Liver (tissue), 8 donors: ENCODE measurements at regions not wholly inside any gene's neighbourhood (a gene's known extent, or its start where the extent isn't known, plus 50 kb on each side); places are given as distances from the start of the nearest gene placed in this dataset.

Experiments
- DNase-seq: peaks from one replicate; pipeline ENCODE4 v3.0.0-alpha.2; 2017; ENCODE audit warnings: low spot score
- H3K27ac ChIP-seq, 2 donors: one replicate each; pipeline ENCODE4 v1.7.0; 2013; ENCODE audit warnings: inconsistent platforms in 2 of 2, low read length in 2 of 2, control low read depth in 1 of 2, low read depth in 1 of 2, mild to moderate bottlenecking in 1 of 2
- H3K27me3 ChIP-seq, 4 donors: one replicate each; pipeline versions ENCODE4 v1.6.1 to v1.7.0; 2013; ENCODE audit warnings: low read length in 3 of 4, inconsistent platforms in 1 of 4, mild to moderate bottlenecking in 1 of 4, moderate library complexity in 1 of 4; ENCODE audit not compliant: control insufficient read depth in 4 of 4, insufficient read depth in 4 of 4
- H3K36me3 ChIP-seq, 4 donors: one replicate each; pipeline versions ENCODE4 v1.6.1 to v1.7.0; 2013; ENCODE audit warnings: low read length in 3 of 4, mild to moderate bottlenecking in 3 of 4, low read depth in 1 of 4, moderate library complexity in 1 of 4; ENCODE audit not compliant: control insufficient read depth in 4 of 4, insufficient read depth in 3 of 4
- H3K4me1 ChIP-seq, 4 donors: one replicate each; pipeline versions ENCODE4 v1.6.1 to v1.7.0; 2013; ENCODE audit warnings: low read length in 3 of 4, mild to moderate bottlenecking in 3 of 4, moderate library complexity in 1 of 4; ENCODE audit not compliant: control insufficient read depth in 4 of 4, insufficient read depth in 4 of 4
- H3K4me3 ChIP-seq, 3 donors: one replicate each; pipeline versions ENCODE4 v1.6.1 to v1.7.0; 2013; ENCODE audit warnings: low read length in 3 of 3, control low read depth in 1 of 3, low read depth in 1 of 3, mild to moderate bottlenecking in 1 of 3
- H3K9ac ChIP-seq, 2 donors: one replicate each; pipeline ENCODE4 v1.7.0; 2013; ENCODE audit warnings: low read length in 2 of 2, mild to moderate bottlenecking in 2 of 2, moderate library complexity in 2 of 2, control low read depth in 1 of 2, low read depth in 1 of 2
- H3K9me3 ChIP-seq, 4 donors: one replicate each; pipeline versions ENCODE4 v1.6.1 to v1.7.0; 2013; ENCODE audit warnings: low read length in 3 of 4; ENCODE audit not compliant: control insufficient read depth in 4 of 4
- EGR1 ChIP-seq, 2 donors: IDR thresholded peaks; 2 replicates each; pipeline ENCODE4 v1.6.1; 2016 to 2018; ENCODE audit warnings: antibody characterized with exemption in 2 of 2, low read depth in 2 of 2
- FOXA2 ChIP-seq: IDR thresholded peaks from 2 replicates; pipeline ENCODE4 v1.6.1; 2016; ENCODE audit warnings: antibody characterized with exemption
- GABPA ChIP-seq, 2 donors: IDR thresholded peaks in 1 of 2; conservative IDR thresholded peaks in 1 of 2; 2 replicates each; pipeline ENCODE4 v1.6.1; 2016; ENCODE audit warnings: antibody characterized with exemption in 2 of 2, mild to moderate bottlenecking in 1 of 2, moderate library complexity in 1 of 2
- HNF4A ChIP-seq, 2 donors: conservative IDR thresholded peaks; 2 replicates each; pipeline ENCODE4 v1.6.1; 2016; ENCODE audit warnings: antibody characterized with exemption in 2 of 2, mild to moderate bottlenecking in 2 of 2
- HNF4G ChIP-seq: IDR thresholded peaks from 2 replicates; pipeline ENCODE4 v1.6.1; 2016; ENCODE audit warnings: antibody characterized with exemption
- JUND ChIP-seq, 2 donors: IDR thresholded peaks; 2 replicates each; pipeline ENCODE4 v1.6.1; 2016; ENCODE audit warnings: antibody characterized with exemption in 2 of 2
- NR2F2 ChIP-seq: IDR thresholded peaks from 2 replicates; pipeline ENCODE4 v1.6.1; 2016; ENCODE audit warnings: antibody characterized with exemption
- RAD21 ChIP-seq, 2 donors: IDR thresholded peaks; 2 replicates each; pipeline ENCODE4 v1.6.1; 2016; ENCODE audit warnings: antibody characterized with exemption in 2 of 2, mild to moderate bottlenecking in 2 of 2
- RXRA ChIP-seq, 2 donors: IDR thresholded peaks; 2 replicates each; pipeline ENCODE4 v1.6.1; 2017 to 2018; ENCODE audit warnings: antibody characterized with exemption in 2 of 2, mild to moderate bottlenecking in 1 of 2
- SP1 ChIP-seq: IDR thresholded peaks from 2 replicates; pipeline ENCODE4 v1.6.1; 2018; ENCODE audit warnings: antibody characterized with exemption, mild to moderate bottlenecking
- TAF1 ChIP-seq: conservative IDR thresholded peaks from 2 replicates; pipeline ENCODE4 v1.6.1; 2016; ENCODE audit warnings: antibody characterized with exemption, mild to moderate bottlenecking
- YY1 ChIP-seq: IDR thresholded peaks from 2 replicates; pipeline ENCODE4 v1.6.1; 2016; ENCODE audit warnings: antibody characterized with exemption, mild to moderate bottlenecking
- whole genome bisulfite sequencing: extraction: QIAGEN DNeasy Blood & Tissue Kit; methylation state at CpG from one replicate; pipeline ENCODE4 v1.1.7; 2013; 5-methylcytosine and 5-hydroxymethylcytosine counted together
- TF ChIP-seq, protein P1 (sequence below): IDR thresholded peaks from 2 replicates; pipeline ENCODE4 v1.6.1; 2016; ENCODE audit warnings: antibody characterized with exemption
- TF ChIP-seq, protein P2 (sequence below): IDR thresholded peaks from 2 replicates; pipeline ENCODE4 v1.6.1; 2016; ENCODE audit warnings: antibody characterized with exemption, mild to moderate bottlenecking
- TF ChIP-seq, protein P3 (sequence below): IDR thresholded peaks from 2 replicates; pipeline ENCODE4 v1.6.1; 2016; ENCODE audit warnings: antibody characterized with exemption
- TF ChIP-seq, protein P4 (sequence below): fragments of 150-350 bp; IDR thresholded peaks from 2 replicates; pipeline ENCODE4 v1.5.1; 2017; ENCODE audit warnings: improper control_type of control experiment, low read depth, low read length; ENCODE audit not compliant: missing input control
- donor health status: healthy.
- donor health status: healthy.
- donor health status: healthy.
- donor health status: healthy.
- donor health status: healthy.

DNA sequence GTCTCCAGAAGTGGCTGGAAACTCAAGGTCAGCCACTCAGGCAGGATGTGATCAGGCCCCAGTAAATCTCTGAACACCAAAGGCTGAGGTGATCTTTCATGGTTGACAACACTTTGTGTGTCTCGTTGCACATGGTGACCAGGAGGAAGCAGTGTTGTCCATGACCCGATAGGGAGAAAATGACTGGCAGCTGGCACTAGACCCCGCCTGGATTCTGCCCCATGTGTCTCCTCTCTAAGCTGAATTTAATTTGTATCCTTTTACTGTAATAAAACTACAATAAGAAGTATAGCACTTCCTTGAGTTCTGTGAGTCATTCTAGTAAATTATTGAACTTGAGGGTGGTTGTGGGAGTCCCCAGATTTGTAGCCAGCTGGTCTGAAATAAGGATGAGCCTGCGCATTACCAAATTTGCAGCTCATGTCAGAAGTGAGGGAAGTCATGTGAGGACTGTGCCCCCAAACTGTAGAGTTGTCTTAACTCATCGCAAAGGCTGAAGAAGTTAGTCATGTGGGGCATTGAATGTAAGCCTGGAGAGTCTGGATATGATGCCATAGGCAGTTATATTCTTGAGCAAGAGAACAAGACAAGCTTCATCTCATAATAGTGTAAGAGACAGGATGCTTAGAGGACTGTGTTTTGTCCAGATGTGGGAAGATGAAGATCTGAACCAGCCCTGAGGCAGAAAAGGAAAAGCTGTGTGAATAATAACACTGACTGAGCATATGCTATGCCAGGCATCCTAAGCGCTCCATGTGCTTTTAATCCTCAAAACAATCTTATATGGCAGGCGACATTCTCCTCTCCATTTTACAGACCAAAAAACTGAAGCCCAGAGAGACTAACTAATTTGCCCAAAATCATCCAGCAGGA is 55.9 kb downstream of the TMEM215 start:
- DNase-seq = no peak
- no peaks in the 10 kb centered on the region for H3K4me1 ChIP-seq
- H3K9me3 ChIP-seq = no peaks in the 10 kb centered on the region
- H3K4me3 ChIP-seq = no peak overlapping the region
- no peak overlapping the region for H3K27ac ChIP-seq
- WGBS = 71% methylated on average over 7 of the region's 7 CpGs
- H3K27me3 ChIP-seq = peaks cover 0 to 3% (median 0%) of the 10 kb centered on the region in 4 donors
- H3K36me3 ChIP-seq = no peaks in the 10 kb centered on the region
- H3K9ac ChIP-seq = no peak overlapping the region
- no peak for TF ChIP-seq HNF4A (conservative IDR thresholded peaks at IDR 0.05)
- no peak for TF ChIP-seq GABPA (IDR thresholded peaks at IDR 0.05 in 1 of 2, conservative IDR thresholded peaks at IDR 0.05 in 1 of 2)
- no peak for TF ChIP-seq YY1
- TF ChIP-seq, protein P1, sequence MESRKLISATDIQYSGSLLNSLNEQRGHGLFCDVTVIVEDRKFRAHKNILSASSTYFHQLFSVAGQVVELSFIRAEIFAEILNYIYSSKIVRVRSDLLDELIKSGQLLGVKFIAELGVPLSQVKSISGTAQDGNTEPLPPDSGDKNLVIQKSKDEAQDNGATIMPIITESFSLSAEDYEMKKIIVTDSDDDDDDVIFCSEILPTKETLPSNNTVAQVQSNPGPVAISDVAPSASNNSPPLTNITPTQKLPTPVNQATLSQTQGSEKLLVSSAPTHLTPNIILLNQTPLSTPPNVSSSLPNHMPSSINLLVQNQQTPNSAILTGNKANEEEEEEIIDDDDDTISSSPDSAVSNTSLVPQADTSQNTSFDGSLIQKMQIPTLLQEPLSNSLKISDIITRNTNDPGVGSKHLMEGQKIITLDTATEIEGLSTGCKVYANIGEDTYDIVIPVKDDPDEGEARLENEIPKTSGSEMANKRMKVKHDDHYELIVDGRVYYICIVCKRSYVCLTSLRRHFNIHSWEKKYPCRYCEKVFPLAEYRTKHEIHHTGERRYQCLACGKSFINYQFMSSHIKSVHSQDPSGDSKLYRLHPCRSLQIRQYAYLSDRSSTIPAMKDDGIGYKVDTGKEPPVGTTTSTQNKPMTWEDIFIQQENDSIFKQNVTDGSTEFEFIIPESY = no peak
- no peak for TF ChIP-seq SP1
- TF ChIP-seq HNF4G = no peak
- TF ChIP-seq FOXA2 = no peak
- TF ChIP-seq, protein P2, sequence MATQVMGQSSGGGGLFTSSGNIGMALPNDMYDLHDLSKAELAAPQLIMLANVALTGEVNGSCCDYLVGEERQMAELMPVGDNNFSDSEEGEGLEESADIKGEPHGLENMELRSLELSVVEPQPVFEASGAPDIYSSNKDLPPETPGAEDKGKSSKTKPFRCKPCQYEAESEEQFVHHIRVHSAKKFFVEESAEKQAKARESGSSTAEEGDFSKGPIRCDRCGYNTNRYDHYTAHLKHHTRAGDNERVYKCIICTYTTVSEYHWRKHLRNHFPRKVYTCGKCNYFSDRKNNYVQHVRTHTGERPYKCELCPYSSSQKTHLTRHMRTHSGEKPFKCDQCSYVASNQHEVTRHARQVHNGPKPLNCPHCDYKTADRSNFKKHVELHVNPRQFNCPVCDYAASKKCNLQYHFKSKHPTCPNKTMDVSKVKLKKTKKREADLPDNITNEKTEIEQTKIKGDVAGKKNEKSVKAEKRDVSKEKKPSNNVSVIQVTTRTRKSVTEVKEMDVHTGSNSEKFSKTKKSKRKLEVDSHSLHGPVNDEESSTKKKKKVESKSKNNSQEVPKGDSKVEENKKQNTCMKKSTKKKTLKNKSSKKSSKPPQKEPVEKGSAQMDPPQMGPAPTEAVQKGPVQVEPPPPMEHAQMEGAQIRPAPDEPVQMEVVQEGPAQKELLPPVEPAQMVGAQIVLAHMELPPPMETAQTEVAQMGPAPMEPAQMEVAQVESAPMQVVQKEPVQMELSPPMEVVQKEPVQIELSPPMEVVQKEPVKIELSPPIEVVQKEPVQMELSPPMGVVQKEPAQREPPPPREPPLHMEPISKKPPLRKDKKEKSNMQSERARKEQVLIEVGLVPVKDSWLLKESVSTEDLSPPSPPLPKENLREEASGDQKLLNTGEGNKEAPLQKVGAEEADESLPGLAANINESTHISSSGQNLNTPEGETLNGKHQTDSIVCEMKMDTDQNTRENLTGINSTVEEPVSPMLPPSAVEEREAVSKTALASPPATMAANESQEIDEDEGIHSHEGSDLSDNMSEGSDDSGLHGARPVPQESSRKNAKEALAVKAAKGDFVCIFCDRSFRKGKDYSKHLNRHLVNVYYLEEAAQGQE = no peak
- no peak for TF ChIP-seq TAF1
- TF ChIP-seq EGR1 (IDR thresholded peaks at IDR 0.05; ENCODE audit: low read depth in 2 of 2) = no peak

DNA sequence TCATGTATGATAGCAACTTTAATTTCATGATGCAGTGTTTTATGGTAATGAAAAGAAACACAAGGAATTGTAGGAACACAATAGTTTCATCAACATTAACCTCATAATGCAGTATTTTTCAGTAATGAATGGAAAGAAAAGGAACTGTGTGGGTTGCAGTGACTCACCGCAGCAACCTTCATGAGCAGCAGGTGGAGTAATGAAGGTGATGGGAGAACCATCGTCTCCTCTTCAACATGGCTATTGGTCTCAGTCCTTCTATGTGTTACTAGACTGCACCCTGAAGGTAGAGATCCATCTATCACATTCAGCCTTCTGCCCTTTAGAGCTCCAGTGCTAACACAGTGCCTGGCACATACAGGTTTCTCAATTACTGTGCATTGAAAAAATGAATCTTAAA is 58.0 kb downstream of the TMEM215 start:
- Histone ChIP-seq H3K9me3 (no peaks in the 10 kb centered on the region), H3K27me3 (peaks cover 0 to 3% (median 0%) of the 10 kb centered on the region in 4 donors), H3K9ac (no peak overlapping the region), H3K4me1 (no peaks in the 10 kb centered on the region), H3K27ac (no peak overlapping the region), H3K4me3 (no peak overlapping the region), H3K36me3 (no peaks in the 10 kb centered on the region)
- no peak for DNase-seq
- 65% methylated on average over 2 of the region's 2 CpGs for WGBS
- TF ChIP-seq GABPA (IDR thresholded peaks at IDR 0.05 in 1 of 2, conservative IDR thresholded peaks at IDR 0.05 in 1 of 2) = no peak
- TF ChIP-seq NR2F2 = no peak
- TF ChIP-seq, protein P1 = no peak
- TF ChIP-seq, protein P3, sequence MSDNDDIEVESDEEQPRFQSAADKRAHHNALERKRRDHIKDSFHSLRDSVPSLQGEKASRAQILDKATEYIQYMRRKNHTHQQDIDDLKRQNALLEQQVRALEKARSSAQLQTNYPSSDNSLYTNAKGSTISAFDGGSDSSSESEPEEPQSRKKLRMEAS = no peak
- TF ChIP-seq JUND (IDR thresholded peaks at IDR 0.05) = no peak
- no peak for TF ChIP-seq EGR1 (IDR thresholded peaks at IDR 0.05; ENCODE audit: low read depth in 2 of 2)
- TF ChIP-seq SP1 = no peak
- TF ChIP-seq, protein P4, sequence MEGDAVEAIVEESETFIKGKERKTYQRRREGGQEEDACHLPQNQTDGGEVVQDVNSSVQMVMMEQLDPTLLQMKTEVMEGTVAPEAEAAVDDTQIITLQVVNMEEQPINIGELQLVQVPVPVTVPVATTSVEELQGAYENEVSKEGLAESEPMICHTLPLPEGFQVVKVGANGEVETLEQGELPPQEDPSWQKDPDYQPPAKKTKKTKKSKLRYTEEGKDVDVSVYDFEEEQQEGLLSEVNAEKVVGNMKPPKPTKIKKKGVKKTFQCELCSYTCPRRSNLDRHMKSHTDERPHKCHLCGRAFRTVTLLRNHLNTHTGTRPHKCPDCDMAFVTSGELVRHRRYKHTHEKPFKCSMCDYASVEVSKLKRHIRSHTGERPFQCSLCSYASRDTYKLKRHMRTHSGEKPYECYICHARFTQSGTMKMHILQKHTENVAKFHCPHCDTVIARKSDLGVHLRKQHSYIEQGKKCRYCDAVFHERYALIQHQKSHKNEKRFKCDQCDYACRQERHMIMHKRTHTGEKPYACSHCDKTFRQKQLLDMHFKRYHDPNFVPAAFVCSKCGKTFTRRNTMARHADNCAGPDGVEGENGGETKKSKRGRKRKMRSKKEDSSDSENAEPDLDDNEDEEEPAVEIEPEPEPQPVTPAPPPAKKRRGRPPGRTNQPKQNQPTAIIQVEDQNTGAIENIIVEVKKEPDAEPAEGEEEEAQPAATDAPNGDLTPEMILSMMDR = no peak
- no peak for TF ChIP-seq YY1
- TF ChIP-seq RXRA (IDR thresholded peaks at IDR 0.05) = no peak
- no peak for TF ChIP-seq RAD21 (IDR thresholded peaks at IDR 0.05)
- TF ChIP-seq, protein P2 = no peak
- no peak for TF ChIP-seq HNF4G
- TF ChIP-seq HNF4A (conservative IDR thresholded peaks at IDR 0.05) = no peak
- TF ChIP-seq TAF1 = no peak
